GM18867 (cell line): ENCODE measurements at regions not wholly inside any gene's neighbourhood (a gene's known extent, or its start where the extent isn't known, plus 50 kb on each side); places are given as distances from the start of the nearest gene placed in this dataset.
"Not testable (repeated sequence)": the region's sequence is repeated elsewhere in the genome, so short reads cannot be mapped to it uniquely, and the experiment has no call there.

ENCODE experiments used
- ATAC-seq: cut with Tn5 transposase; IDR thresholded peaks from one replicate; pipeline ENCODE4 v1.9.1; 2021; ENCODE audit warnings: mild to moderate bottlenecking, moderate library complexity; ENCODE audit not compliant: unreplicated experiment

- ATAC-seq, result not testable (repeated sequence)
These were observed 942.6 kb downstream of the C4orf33 start for GRCh38 chr4:130038540-130038939.

DNA sequence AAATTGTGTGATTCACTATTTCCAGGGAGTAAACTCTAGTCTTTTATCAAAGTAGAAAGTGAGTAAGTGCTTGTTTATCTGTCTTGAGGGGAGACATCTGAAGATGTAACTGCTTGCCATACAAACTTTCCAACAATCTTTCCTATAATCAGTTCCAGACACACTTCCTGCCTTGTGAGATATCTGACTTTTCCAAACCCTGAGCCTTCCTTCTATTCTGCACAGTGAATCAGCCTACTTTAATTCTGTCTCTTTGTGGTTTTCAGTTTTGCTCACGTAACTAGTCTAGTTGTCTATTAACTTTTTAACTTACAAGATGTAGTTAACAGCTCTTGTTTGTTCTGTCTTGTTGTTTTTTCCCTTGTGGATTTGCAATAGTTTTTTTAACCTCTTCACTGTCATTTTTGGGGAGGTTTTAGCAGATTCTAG is 947.8 kb downstream of the C4orf33 start:
- ATAC-seq, result peak; percentile 75

DNA sequence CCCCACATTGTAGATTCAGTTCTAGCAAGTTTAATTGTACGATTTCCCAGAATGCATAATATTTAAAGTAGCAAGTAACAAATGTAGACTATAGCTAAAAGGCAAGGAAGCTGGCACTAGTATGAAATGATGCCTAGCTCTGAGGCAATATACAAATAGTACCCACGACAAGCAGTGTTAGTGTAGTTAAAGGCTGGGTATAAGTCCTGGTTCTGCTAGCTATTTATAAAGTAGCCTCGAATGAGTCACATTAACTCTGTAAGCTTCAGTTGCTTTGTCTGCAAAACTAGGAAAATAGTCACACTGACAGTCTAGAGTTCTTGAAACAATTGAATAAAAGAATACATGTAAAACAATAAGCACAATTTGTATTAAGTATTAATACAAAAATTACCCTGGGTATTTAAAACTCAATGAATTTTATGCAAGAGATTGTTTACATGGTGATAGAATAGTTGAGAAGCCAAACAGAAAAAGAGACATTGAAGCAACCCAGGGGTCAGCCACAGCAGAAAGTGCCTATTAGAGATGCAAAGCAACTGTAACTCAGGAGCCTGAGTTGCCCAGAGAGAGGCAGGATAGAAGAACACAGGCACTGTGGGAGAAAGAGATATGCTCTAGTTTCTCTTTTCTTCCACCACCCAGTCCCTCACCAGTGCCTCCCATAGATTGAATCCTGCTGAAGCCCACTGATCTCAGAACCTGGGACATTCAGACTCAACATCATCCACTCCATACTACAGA is 949.0 kb downstream of the C4orf33 start:
- ATAC-seq, result peak; percentile 48

DNA sequence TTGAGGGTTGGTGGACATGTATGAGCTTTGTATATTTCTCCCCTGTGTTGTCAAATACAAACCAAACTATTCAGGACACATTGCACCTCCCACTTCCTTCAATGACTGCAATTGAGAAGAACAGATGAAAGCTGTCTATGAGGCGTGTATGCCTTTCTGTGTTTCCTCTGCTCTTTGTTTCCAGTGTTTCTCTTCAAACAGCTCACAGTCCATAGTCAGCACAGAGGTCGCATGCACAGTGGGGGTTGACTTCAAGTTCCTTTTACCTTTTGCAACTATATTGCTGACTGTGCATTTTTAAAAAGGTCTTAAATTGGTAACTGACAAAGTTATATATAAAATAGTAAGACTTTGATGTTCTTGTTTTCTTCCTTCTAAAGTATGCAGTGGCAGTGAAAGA is 957.8 kb downstream of the C4orf33 start:
- no peak for ATAC-seq

DNA sequence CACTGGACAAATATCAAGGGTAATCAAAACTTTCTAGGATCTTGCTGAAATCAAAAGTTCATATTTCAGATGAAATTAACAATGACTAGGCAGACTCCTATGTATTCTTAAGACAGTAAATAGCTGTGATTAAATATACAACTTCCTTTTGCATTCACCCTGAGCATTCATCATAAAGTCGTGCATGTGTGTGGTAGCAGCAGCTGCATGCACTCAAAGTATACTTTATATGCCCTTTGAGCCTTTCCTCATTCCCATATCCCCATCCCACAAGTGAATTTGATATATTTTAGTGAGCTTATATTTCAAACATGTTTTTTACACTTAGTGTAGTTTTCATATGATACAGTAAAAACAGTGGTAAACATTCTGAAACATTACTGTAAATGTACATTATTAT is 959.0 kb downstream of the C4orf33 start:
- no peak for ATAC-seq

DNA sequence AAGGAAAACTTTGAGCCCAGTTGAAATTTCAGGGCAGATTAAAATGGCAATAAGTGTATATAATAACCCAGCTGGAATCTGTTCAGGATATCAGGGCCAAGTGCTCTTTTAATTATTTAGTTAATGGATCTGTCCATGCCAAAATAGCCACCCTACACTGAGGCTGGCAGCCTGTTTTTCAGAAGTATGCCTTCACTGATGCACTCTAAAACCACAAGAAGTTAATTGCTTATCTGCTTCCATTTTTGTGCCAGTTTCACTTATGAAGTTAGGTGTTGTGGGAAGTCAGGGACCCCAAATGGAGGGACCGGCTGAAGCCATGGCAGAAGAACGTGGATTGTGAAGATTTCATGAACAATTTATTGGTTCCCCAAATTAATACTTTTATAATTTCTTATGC is 960.3 kb downstream of the C4orf33 start:
- no peak for ATAC-seq

GRCh38 chr4:130064471-130064870 is 968.5 kb downstream of the C4orf33 start:
- no peak for ATAC-seq

- ATAC-seq, result no peak
These were observed 971.5 kb downstream of the C4orf33 start for GRCh38 chr4:130067419-130067818.

DNA sequence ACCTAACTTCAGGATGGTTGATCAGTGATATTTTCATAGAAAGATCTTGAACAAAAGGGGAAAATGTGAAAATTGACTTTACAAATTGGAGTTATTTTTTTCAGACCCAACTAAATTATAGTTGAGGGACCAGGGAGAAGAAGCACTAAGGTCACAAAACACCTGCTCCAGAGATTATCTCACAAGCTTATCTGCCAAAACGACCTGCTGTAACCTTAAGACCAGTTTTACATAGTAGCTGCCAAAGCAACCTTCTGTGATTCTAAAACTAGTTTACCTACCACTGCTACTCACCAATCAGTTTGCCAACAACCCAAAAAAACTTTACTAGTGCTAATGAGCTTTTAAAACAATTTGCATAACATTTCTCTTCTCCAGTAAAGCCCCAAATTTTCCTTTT is 972.1 kb downstream of the C4orf33 start:
- ATAC-seq, result no peak

GRCh38 chr4:130071746-130072145 is 975.8 kb downstream of the C4orf33 start:
- ATAC-seq, result no peak

- ATAC-seq, result no peak
These were observed 977.3 kb downstream of the C4orf33 start for GRCh38 chr4:130073145-130073790.

GRCh38 chr4:130074096-130074495 is 978.1 kb downstream of the C4orf33 start:
- ATAC-seq, result peak; percentile 58

DNA sequence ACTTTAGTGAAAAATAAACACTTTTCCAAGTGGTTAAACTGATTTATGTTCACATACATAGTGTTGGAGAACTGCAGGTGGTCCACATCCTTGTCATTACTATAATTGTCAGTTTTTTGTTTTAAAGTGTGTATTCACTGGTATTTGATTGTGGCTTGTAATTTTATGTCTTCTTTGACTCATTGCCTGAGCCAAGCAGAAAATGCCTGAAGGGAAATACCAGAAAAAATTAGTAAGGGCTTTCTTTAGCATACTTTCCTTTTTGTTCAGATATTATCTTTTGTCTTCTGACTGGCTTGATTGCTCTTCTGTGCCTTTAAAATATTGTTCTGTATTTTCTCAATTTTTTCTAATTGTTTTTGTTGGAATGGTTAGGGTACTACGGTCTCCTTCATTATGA is 981.3 kb downstream of the C4orf33 start:
- ATAC-seq, result no peak

DNA sequence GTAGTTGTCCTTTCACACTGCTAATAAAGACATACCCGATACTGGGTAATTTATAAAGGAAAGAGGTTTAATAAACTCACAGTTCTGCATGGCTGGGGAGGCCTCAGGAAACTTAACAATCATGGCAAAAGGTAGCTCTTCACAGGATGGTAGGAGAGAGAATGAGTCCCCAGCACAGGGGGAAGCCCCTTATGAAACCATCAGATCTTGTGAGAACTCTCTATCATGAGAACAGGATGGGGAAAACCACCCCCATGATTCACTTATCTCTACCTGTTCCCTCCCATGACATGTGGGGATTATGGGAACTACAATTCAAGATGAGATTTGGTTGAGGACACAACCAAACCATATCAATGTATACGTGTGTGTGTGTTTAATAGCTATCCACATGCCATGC is 983.1 kb downstream of the C4orf33 start:
- not testable (repeated sequence) for ATAC-seq

DNA sequence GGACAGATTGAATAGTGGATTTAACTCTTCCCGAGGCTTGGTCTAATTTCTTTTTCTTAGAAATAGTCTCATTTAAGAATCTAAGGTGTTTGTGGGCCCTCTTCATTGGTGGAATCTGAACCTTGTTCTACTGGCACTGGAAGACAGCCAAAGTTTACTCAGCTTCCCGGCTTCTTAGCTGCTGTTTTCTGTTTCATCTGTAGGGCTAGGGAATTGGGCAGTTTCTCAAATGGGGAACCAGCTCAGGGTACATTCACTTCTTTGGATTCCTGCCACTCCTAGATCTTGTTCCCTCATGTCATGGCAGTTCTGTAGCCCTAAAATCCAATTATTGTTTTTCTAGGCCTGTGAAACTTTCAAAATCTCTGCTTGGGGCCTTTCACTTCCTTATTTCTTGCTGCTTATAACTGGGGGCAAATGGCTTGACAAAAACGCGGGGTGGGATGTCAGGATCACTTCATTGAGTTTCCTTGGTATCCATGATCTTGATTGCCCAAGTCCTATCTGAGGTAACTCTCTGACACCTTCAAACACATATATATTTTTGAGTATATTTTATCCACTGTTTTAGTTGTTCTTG is 985.0 kb downstream of the C4orf33 start:
- ATAC-seq, result no peak

GRCh38 chr4:130090427-130090826 is 994.5 kb downstream of the C4orf33 start:
- ATAC-seq, result no peak

GRCh38 chr4:130092187-130093015 is 996.4 kb downstream of the C4orf33 start:
- no peak for ATAC-seq

- no peak for ATAC-seq
These were observed 1003.2 kb downstream of the C4orf33 start for GRCh38 chr4:130099105-130099504.

DNA sequence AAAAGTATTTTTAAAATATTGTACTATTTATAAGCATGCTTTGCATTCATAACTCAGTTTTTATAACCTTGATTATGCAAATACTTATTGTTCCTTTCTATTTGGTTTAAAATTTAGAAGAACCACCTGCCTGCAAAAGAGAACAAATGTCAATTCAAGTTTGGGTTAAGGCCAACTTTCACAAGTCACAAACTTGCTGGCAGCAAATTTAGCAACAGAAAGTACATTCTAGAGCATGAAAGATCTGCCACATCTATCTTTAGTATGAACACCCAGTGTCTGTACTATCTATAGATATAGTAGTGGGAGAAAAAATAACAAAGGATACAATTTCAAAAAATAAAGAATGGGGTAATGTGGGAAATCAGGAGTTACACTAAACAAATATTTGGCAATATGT is 1014.2 kb downstream of the C4orf33 start:
- peak; percentile 71 for ATAC-seq

DNA sequence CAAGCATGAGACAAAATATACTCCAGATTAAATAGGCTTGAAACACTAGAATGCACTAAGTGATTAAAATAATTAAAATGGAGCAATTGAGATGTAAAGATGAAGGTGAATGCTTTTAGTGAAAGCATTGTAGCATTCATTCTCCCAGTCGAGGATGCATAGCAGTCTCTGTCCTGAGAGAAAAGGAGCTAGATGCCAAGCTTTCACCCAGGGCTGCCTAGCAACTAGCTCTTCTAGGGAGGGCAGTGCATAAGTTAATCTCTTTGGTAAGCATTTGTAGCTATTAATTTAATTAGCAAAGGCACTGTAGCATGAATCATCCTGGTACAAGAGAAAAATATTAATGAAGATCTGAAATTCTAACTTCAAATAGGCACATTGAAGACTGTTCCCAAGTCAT is 1014.8 kb downstream of the C4orf33 start:
- no peak for ATAC-seq

DNA sequence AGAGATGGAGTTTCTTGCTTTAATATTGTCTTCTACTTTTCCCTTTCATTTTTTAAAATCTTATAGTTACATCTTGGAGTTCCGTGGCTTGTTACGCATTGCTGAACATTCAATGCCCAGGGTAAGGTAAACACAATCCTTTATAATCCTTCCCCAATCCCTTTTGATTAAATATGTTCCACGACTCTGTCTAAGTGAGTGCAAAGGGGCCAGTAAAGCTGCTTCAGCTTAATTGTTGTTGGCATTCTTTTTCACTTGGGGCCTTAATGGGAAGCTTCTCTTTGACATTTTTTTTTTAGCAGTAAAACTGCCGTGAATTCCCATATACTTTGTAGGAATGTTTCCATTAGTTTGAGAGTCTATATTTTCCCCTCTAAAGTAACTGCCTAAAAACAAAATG is 1028.1 kb downstream of the C4orf33 start:
- ATAC-seq, result no peak
